Anterior cingulate cortex (tissue), 58 donors: ENCODE measurements at regions not wholly inside any gene's neighbourhood (a gene's known extent, or its start where the extent isn't known, plus 50 kb on each side); places are given as distances from the start of the nearest gene placed in this dataset.
"Not testable (repeated sequence)": the region's sequence is repeated elsewhere in the genome, so short reads cannot be mapped to it uniquely, and the experiment has no call there.

Experiments
- DNase-seq, 58 donors: peaks; one replicate each; lab custom pipeline; 2025; lab: John Stamatoyannopoulos, UW

DNA sequence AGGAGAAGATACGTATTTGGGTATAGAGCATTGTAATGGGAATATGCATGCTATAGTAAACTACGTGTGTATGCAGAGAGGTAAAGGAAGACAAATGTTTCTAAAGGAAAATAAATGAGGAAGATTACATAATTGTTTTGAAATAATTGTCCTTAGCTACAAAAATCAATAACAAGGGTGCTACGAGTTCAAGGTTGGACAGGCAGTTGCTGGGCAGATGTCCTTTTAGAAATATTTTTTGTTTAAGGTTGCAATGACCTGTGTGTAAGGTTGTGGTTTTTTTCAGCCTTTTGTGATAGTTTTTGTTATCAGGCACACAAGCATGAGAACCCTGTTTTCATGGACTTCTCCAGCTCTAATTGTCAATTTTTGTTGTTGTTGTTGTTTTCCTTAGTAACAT is 1304.1 kb upstream of the CHAC2 start:
- no peak for DNase-seq

DNA sequence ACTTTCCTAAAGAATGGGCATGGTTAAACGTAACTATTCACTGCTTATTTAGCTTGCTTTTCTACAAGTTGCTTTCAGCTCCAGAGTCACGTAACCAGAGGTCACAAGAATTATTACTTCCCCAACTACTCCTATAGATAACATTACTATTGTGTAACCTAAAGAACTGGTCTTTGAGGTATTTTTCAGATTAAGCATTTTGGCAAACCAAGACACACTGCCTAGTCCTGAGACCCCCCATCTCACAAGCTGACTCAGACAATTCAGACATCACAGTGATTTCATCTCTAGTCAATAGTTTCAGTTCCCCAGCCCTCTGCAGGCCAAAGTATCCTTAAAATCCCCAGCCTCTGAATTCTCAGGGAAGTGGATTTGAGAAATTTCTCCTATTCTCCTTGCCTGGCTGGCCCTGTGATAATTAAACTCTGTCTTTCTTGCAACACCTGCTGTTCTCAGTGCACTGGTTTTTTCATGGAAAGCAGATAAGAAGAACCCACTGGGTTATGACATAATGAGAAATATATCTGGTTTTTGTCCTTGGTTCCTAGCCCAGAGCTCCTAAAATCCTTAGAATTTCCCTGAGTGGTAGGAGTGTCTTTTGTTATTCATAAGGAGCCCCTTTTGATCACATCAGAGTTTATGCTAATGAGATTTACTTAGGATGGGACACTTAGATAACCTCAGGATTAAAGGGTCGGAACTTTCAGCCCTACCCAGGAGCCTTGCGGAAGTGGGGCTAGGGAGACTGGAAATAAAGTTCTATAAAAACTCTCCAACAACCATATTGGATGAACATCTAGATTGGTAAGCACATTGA is 1310.8 kb upstream of the CHAC2 start:
- no peak for DNase-seq

DNA sequence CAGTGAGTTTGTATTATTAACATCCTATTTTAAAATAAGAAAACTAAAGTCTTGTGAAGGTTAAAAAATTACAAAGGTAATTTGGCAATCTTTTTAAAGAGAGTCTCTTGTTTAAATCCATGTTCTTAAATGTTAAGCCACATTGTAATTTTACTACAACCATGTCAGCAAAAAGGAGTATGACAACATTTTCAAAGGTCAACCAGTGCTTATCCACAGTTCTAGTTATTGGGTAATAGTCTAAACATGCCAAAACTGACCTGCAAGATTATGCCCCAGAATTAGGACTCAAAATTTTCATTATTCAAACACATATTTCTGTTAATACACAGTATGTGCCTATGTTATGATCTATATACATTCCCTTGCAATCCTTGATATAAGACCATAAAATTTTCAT is 1312.6 kb upstream of the CHAC2 start:
- no peak for DNase-seq

DNA sequence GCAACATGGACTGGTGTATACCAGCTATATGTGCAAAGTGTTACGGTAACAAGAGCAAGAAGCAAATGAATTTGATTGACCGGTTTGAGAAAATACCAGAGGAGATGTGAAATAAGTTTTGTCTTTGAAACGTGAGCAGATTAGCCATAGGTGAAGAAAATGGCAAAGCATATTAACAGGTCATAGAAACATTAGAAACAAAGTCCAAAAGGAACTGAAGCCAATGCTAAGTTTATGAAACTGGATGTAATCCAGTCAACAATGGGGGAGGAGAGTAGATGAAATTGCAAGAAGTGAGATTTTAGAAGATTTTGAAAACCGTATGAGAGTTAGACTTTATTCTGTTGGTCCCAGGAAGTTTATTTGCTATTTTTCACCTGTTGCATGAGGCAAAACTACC is 1315.4 kb upstream of the CHAC2 start:
- no peak for DNase-seq

DNA sequence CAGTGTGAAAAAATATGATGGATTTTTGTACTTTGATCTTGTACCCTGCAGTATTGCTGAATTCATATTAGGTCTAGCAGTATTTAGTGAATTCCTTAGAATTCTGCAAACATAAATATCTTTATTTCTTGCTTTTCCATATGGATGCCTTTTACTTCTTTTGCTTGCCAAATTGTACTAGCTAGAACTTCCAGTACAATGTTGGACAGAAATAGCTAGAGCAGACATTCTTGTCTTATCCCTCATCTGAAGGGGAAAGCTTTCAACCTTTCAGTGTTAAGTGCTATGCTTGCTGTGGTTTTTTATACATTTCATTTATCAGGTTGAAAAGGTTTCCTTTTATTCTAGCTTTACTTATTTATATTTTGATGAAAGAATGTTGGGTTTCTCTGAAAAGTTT is 1321.9 kb upstream of the CHAC2 start:
- peak in 1 of 58 donors; percentile 11 for DNase-seq

DNA sequence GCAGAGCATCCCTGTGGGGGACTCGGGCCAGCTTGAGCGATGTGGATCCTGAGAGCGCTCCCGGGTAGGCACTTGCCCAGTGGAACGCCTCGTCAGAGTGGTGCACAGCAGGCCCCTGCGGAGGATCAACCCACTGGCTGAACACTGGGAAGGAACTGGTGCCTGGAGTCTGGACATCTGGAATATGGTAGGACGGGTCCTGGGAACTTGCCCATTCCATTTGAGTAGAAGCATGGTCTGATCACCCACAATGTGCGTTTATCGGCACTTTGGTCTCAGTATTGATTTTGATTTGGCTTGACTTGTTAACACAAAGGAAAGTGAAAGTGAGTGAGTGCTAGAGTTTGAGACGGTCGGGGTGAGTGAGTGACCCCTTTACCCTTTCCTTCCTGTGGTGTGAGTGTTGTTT is 1336.2 kb upstream of the CHAC2 start:
- DNase-seq, result no peak

DNA sequence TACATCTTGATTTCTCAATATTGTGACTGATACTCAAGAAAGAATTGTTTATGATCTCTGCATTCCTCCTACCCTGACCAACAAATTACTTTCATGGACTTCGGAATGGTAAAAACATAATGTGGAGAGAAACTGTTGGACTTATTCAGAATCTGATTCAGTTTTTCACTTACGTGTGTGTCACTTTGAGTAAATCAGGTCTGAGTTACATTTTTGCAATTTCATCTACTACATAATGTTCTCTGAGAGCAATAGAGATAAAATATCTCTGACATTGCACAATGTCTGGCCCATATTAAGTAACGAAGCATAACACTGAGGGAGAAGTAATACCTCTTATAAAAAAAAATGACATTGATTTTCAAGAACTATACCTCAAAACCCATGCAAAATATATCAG is 1337.9 kb upstream of the CHAC2 start:
- no peak for DNase-seq

DNA sequence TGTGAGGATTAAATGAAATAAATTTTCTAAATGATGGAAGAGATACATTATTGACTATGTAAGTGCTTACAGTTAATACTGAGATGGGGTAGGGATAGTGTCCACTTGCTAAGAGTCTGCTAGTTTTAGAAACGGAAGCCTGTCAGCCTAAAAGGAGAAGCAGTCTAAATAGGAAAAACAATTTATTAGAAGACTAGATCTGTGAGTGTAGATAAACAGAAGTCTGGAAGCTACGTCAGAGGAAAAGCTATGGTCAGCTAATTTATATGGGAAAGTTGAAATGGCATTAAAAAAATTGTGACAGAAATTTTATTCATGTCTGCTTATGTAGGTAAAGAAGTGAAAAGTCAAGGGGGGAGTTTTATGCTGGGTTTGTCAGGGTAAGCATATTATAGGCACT is 1338.4 kb upstream of the CHAC2 start:
- no peak for DNase-seq

DNA sequence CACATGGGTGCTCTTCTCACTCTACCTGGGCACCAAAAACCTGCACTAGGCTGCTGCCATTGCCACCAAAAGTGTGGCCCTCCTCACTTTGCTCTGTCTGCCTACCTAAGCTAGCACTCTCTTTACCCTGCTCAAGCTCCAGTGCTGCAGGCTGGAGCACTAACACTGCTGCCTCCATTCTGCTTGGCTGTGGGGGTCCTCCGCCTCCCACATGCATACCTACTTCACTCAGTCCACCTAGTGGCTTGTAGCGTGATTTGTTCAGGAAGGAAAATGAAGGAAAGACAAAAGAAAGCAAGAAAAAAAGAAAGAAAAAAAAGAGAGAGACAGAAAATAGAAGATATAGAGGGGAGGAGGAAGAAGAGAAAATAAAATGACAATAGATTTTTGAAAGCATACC is 1339.4 kb upstream of the CHAC2 start:
- no peak for DNase-seq

DNA sequence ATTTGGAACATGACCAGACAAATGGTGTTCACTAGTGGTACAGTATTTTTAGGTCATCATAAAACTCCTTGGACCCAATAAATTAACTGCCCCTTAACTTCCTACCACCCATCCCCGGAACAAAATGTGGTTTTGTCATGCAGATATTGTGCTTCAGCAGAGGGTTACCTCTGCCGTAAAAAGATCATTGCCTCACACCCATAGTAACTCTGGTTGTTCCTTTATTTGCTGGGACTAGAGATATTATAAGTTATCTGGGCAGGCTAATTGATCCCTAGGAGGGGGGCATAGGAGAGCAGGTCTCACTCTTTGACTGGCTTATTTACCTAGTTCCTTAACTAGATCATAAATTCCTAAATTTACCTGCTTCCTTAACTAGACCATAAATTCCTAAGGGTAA is 1343.9 kb upstream of the CHAC2 start:
- no peak for DNase-seq

DNA sequence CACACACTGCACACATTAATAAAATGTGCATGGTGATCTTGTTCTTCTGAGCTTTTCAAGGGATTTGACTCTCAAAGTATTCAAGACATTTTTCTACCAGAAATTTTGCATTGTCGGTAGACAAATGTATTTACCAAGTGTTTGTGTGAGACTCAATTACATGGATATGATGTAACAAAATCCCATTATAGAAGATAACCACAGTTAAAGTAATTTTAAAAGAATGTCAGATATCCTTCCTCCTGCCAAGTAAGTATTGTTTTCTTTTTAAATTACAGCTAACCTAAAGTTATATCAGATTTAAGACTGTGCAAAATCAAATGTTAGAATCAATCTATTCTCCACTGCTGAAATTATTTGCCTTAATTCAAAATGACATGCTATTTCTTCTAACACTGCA is 1344.5 kb upstream of the CHAC2 start:
- no peak for DNase-seq

DNA sequence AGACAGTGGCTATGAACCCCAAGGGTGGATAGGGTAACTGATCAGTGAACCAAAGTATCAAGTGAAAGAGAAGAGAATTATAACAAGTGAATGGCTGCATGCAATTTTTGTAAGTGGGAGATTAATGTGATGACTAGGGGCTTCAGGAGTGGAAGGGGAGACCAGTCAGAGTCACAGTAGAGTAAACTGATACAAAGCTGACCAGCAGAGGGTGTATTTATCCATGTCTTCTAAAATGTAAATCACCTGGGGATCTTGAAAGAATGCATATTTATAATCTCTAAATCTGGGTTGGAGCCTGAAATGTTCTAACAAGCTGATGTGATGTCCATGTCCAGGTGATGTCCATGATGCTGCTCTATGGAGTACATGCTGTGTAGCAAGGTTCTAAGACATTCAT is 1351.3 kb upstream of the CHAC2 start:
- no peak for DNase-seq

DNA sequence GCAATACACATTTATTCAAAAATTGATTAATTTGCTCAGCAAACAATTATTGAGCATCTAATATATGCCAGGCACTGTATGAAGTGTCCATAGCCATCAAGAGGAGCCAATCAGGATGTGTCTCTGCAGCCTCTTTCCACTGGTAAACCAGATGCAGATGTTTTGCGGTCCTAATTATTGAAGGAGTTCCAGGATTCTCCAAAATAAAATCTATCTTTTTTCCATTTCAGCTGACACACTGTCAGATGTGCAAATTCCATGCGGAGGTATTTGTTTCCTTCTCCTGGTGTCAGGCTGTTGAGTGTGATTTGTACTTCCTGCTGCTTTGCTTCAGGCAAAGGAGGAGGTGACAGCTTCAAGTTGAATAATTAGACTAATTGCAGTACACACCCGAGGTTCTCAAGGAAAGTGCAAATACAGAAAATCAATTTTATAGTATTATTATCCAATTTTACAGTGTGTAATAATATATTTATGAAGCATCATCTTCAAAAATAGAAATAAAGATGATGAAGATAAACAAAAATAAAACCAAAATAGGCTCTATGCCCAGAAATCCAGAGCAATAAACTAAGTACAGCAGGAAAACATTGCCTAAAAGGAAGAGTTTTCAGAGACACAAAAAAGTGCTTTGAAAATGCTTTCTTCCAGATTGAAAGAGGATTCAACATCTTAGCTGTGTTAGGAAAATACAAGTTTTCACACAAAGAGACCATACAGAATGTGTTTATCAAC is 1352.9 kb upstream of the CHAC2 start:
- DNase-seq, result no peak

DNA sequence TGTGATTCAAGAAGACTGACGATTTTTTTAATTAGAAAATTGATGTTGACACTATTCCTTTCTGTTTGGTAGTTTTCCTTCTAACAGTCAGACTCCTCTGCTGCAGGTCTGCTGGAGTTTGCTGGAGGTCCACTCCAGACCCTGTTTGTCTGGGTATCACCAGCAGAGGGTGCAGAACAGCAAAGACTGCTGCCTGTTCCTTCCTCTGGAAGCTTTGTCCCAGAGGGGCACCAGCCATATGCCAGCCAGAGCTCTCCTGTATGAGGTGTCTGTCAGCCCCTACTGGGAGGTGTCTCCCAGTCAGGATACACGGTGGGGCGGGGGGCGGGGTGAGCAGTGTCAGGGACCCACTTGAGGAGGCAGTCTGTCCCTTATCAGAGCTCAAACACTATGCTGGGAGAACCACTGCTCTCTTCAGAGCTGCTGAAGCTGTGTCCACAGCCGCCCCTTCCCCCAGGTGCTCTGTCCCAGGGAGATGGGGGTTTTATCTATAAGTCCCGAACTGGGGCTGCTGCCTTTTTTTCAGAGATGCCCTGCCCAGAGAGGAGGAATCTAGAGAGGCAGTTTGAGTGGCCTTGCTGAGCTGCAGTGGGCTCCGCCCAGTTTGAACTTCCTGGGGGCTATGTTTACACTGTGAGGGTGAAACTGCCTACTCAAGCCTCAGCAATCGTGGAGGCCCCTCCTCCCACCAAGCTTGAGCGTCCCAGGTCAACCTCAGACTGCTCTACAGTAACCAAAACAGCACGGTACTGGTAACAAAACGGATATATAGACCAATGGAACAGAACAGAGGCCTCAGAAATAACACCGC is 1358.1 kb upstream of the CHAC2 start:
- DNase-seq, result not testable (repeated sequence)

DNA sequence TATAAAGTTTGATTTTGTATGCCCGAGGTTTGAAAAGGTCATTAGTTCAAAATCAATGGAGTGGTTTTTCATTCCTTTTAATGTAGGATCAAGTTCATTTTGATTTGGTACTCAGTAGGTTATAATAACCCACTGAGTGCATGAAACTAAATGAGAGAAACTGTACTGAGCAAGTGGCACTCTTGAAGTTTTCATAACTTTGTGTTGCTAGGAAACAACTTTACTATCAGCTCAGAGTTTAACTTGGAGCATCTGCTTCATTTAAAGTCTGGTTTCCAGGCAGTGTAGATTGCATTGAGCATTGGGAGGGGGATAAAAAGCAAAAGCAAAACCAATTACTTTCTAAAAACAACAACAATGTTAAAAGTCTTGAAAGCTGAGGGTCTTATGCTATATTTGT is 1361.6 kb upstream of the CHAC2 start:
- DNase-seq, result no peak

DNA sequence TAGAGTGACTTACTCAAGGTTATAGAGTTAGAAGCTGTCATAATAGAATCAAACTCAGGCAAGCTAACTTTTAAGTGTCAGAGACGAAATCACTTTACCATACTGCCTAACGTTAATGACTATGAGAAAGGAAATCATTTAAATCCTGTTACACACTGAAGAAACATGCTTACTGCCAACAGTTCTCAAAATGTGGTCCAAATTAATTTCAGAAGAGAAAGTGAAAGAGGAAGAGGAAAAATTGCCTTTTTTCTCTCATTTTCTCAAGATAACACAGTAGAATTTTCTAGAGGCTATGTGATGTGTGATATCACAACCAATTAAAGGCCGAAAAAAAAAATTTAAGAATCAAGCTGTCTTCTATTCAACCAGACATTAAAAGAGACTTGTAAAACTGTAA is 1362.7 kb upstream of the CHAC2 start:
- DNase-seq, result no peak

DNA sequence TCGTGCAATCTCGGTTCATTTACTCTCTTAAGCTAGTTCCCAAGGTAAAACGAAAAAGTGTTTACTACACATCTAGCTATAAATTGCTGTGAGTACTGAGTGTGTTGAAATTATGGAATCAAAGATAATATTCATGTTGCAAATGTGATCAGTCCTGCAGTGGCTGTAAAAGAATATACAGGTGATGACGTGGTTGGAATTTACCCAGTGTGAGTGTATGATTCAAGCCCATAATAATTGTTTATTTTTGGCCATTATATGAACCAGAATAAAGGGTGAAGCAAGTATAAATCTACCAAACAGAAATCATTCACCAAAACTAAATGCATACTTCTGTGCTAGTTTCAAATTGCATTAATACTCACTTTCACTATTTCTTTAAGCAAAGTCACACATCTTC is 1363.6 kb upstream of the CHAC2 start:
- no peak for DNase-seq

DNA sequence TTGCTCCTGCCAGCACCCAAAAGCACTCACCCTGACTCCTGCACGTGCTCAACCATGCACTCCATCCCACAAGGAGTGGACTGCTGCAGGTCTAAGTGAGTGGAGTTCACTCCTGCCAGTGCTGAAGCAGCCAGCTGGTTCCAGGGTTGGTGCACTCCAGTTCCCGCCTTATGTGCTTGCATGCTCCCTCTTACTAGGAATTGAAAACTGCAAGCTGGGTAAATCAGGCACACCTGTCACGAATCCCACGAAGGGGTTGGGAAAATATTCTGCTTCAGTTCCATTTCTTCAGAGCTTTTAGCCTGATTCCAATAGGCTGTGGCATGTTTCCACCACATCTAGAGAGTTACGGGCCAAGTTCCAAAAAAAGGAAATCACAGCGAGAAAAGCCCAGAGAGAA is 1365.5 kb upstream of the CHAC2 start:
- DNase-seq, result no peak

DNA sequence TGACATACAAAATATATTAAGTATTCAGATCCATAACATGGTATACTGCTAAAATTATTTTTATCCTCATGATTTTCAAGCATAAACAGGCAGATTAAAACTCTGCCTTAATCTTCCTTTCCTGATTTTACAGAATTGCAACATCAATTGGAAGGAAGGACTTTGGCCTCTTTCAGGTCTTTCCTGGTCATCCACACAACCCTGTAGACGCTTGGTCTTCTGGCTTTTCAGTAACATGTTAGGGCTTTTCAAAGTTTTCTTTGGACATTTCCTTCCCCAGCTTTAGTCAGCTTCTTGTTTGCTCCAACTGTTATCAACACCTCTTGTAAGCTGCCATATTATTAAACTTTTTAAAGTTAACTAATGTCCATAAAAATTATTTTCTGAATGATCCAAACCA is 1364.9 kb upstream of the NRXN1 start:
- no peak for DNase-seq

DNA sequence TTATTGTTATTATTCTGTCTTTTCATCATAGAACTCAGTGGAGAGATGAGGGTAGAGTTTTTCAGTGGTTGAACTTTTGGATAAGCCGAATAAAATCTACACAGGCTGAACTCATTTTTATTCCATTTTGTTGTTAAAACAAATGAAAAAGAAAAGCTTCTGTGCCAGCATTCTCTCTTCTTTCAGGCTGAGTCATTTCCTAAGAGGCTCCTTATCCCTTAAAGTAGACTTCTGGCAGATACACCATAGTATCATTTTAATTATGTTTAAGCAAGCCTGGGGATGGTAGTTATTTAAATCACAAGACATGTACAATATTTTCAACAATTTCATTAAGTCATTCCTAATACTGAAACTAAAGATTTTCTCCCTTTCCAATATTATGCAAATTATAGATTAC is 1364.0 kb upstream of the NRXN1 start:
- no peak for DNase-seq

DNA sequence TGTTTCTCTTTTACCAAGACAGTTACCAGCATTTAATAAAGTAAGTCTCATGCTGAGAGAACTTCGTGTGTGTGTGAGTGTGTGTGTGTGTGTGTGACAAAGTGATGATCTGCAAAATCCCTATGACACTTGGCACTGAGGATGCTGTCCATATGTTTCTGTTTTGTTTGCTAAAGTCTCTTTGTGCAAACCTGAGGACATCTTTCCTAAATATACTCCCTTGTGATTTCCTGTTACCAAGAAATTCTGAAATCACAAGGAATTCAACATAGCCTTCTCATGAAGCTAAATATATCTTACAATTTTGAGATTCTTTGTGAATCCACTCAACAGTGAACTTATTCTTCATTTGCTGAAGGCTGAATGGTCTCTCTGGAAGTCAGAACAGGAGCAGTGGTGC is 1359.7 kb upstream of the NRXN1 start:
- DNase-seq, result no peak
